MCF 10A (cell line): ENCODE measurements at regions not wholly inside any gene's neighbourhood (a gene's known extent, or its start where the extent isn't known, plus 50 kb on each side); places are given as distances from the start of the nearest gene placed in this dataset.

Experiments used
- BruUV-seq: library from RNA; stranded (reverse); fragments of 400-500 nt; replicated peaks from 2 replicates; lab custom pipeline; 2021; lab: Mats Ljungman, UMichigan
- CTCF ChIA-PET: fragments of 300-600 bp; sonication (Branson Sonifier 250); formaldehyde crosslinking; extraction: SDS; loops from one replicate; lab custom pipeline; 2021; ENCODE audit warnings: antibody characterized with exemption, inconsistent platforms; lab: Yijun Ruan, JAX
- POLR2A ChIA-PET: fragments of 300-600, 350-650 bp; sonication (Branson Sonifier 250); formaldehyde crosslinking; extraction: SDS; loops from one replicate; lab custom pipeline; 2020; ENCODE audit warnings: antibody characterized with exemption, inconsistent platforms; lab: Yijun Ruan, JAX
- DNase-seq: peaks from one replicate; pipeline ENCODE4 v3.0.0-alpha.2; 2018; ENCODE audit not compliant: unreplicated experiment
- H3K27ac Mint-ChIP-seq: one replicate; pipeline ENCODE4 v1.8.0; 2022; ENCODE audit warnings: mild to moderate bottlenecking, low read depth, mixed read lengths; ENCODE audit not compliant: unreplicated experiment
- H3K27me3 Mint-ChIP-seq: one replicate; pipeline ENCODE4 v1.8.0; 2022; ENCODE audit warnings: mixed read lengths; ENCODE audit not compliant: insufficient read depth, unreplicated experiment
- H3K36me3 Mint-ChIP-seq: one replicate; pipeline ENCODE4 v1.8.0; 2022; ENCODE audit warnings: mild to moderate bottlenecking, moderate library complexity, mixed read lengths; ENCODE audit not compliant: insufficient read depth, unreplicated experiment
- H3K4me1 Mint-ChIP-seq: one replicate; pipeline ENCODE4 v1.8.0; 2022; ENCODE audit warnings: mixed read lengths; ENCODE audit not compliant: insufficient read depth, unreplicated experiment
- H3K4me3 Mint-ChIP-seq: one replicate; pipeline ENCODE4 v1.8.0; 2022; ENCODE audit warnings: mild to moderate bottlenecking, moderate library complexity, mixed read lengths; ENCODE audit not compliant: unreplicated experiment
- H3K9me3 Mint-ChIP-seq: one replicate; pipeline ENCODE4 v1.8.0; 2022; ENCODE audit warnings: mixed read lengths; ENCODE audit not compliant: unreplicated experiment
- intact Hi-C: fragments of 100-400 bp; cut with micrococcal nuclease; formaldehyde crosslinking; loops from 2 replicates; pipeline ENCODE4 v1.14.1; 2022
- TF ChIP-seq, protein P1 (sequence below): fragments of 200-600 bp; IDR thresholded peaks from one replicate; pipeline ENCODE4 v1.8.0; 2022; ENCODE audit warnings: antibody characterized with exemption, mild to moderate bottlenecking; ENCODE audit not compliant: unreplicated experiment

DNA sequence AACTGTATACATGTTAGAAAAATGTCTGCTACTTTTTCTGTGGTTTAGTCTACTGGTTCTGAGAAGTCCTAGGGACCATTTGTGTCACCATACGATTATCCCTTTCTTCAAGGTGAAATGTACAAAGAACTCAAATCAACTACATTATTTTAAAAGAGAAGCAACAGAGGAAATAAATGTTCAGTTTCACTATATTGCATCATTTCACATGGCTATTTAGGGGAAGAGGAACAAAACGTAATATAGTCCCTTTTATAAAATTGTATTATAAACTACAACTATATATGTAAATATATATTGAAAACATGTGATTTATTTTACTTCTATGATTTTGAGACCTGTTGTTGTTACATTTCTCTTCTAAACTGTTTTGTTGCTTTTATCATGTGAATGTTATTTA lies 1308.0 kb downstream of the EPHA7 start:
- H3K27me3 Mint-ChIP-seq = no peaks in the 10 kb centered on the region
- H3K4me1 Mint-ChIP-seq = no peaks in the 10 kb centered on the region
- intact Hi-C loops = no loop called here
- POLR2A ChIA-PET = interaction anchor here (0.9 kb wide), 1 partner anchor 13 kb away, joined by 3 read pairs; no protein-coding TSS in a partner anchor
- peaks cover 7% of the 10 kb centered on the region for H3K9me3 Mint-ChIP-seq
- no TSS peak for BruUV-seq
- TF ChIP-seq, protein P1, sequence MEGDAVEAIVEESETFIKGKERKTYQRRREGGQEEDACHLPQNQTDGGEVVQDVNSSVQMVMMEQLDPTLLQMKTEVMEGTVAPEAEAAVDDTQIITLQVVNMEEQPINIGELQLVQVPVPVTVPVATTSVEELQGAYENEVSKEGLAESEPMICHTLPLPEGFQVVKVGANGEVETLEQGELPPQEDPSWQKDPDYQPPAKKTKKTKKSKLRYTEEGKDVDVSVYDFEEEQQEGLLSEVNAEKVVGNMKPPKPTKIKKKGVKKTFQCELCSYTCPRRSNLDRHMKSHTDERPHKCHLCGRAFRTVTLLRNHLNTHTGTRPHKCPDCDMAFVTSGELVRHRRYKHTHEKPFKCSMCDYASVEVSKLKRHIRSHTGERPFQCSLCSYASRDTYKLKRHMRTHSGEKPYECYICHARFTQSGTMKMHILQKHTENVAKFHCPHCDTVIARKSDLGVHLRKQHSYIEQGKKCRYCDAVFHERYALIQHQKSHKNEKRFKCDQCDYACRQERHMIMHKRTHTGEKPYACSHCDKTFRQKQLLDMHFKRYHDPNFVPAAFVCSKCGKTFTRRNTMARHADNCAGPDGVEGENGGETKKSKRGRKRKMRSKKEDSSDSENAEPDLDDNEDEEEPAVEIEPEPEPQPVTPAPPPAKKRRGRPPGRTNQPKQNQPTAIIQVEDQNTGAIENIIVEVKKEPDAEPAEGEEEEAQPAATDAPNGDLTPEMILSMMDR = no peak
- no peak overlapping the region for H3K4me3 Mint-ChIP-seq
- DNase-seq = no peak
- no peaks in the 10 kb centered on the region for H3K36me3 Mint-ChIP-seq
- H3K27ac Mint-ChIP-seq = no peak overlapping the region
- CTCF ChIA-PET = interaction anchor here (0.7 to 2.1 kb wide), 3 partner anchors 10 to 899 kb away, joined by 3 to 7 read pairs (median 4); no protein-coding TSS in a partner anchor

DNA sequence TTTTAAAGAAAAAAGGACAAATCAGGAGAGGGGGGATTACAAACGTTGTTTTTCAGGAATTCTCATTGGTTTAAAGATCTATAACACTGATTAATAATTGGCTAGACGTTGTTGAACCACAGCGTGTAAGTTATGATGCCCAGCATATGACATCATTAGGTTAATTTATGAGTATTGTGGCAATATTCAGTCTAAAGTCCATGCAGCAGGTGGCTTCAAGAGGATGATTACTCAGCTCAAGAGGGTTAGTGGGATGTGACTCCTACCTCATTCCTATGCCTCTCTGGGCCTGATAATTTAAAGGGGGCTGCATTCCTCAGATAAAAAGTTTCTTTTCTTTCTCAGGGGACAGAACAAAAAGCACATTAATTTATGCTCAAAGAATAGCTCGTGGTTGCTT lies 1309.0 kb downstream of the EPHA7 start:
- H3K27ac Mint-ChIP-seq = no peak overlapping the region
- DNase-seq = no peak
- no peaks in the 10 kb centered on the region for H3K27me3 Mint-ChIP-seq
- CTCF ChIA-PET = interaction anchor here (2.1 kb wide), 1 partner anchor 11 kb away, joined by 7 read pairs; no protein-coding TSS in a partner anchor
- BruUV-seq = no TSS peak
- H3K4me1 Mint-ChIP-seq = no peaks in the 10 kb centered on the region
- H3K9me3 Mint-ChIP-seq = peaks cover 7% of the 10 kb centered on the region
- H3K36me3 Mint-ChIP-seq = no peaks in the 10 kb centered on the region
- intact Hi-C loops = no loop called here
- H3K4me3 Mint-ChIP-seq = no peak overlapping the region
- TF ChIP-seq, protein P1 = no peak
- POLR2A ChIA-PET = interaction anchor here (0.6 kb wide), 1 partner anchor 946 kb away, joined by 3 read pairs; no protein-coding TSS in a partner anchor

DNA sequence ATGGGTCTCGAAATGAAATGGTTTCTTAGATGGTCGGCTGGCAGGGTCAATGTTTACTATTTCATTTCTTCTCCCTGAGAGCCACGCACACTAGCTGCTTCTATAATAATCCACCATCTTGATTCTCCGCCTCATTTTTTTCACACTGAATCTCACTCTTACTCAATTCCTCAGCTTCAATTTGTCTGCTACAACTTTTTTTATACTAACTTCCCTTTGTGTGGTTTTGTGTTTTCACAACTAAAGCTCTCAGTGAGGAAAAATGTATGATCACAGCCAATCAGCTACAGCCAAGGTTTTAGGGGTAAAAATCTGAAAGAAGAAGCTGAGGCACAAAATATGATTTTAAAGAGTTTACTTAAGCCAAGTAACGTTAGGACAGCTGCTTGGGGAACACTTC lies 1309.4 kb downstream of the EPHA7 start:
- ChIA-PET CTCF (interaction anchor here (2.1 kb wide), 1 partner anchor 12 kb away, joined by 7 read pairs; no protein-coding TSS in a partner anchor), POLR2A (interaction anchor here (0.6 kb wide), 1 partner anchor 947 kb away, joined by 3 read pairs; no protein-coding TSS in a partner anchor)
- intact Hi-C loops = no loop called here
- Mint-ChIP-seq H3K4me1 (no peaks in the 10 kb centered on the region), H3K27ac (no peak overlapping the region), H3K36me3 (no peaks in the 10 kb centered on the region), H3K27me3 (no peaks in the 10 kb centered on the region), H3K9me3 (peaks cover 7% of the 10 kb centered on the region), H3K4me3 (no peak overlapping the region)
- TF ChIP-seq, protein P1 = no peak
- no TSS peak for BruUV-seq
- DNase-seq = no peak

DNA sequence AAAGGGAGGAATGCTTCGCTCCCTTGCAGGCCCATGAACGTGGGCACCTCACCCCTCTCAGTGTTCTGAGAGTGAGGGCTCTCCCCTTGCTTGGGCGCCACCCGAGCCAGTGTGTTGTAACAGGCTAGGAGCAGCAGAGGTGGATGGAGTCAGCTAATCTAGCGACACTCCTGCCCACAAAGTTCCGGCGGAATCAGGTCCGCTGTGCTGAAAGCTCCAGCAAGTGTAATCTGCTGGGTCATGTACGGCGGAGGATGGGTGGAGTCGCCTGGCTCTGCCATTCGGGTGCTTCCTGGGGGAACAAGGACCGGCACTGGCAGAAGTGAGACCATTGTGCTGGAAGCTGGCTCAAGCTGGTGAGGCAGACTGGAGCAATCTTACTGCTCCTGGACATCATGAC lies 1310.1 kb downstream of the EPHA7 start:
- DNase-seq = no peak
- Mint-ChIP-seq H3K36me3 (no peaks in the 10 kb centered on the region), H3K27ac (no peak overlapping the region), H3K4me1 (no peaks in the 10 kb centered on the region), H3K4me3 (no peak overlapping the region), H3K9me3 (peaks cover 7% of the 10 kb centered on the region), H3K27me3 (no peaks in the 10 kb centered on the region)
- BruUV-seq = no TSS peak
- intact Hi-C loops = no loop called here
- TF ChIP-seq, protein P1 = no peak
- POLR2A ChIA-PET = interaction anchor here (0.5 kb wide), 1 partner anchor 338 kb away, joined by 4 read pairs; no protein-coding TSS in a partner anchor
- CTCF ChIA-PET = no interaction called here
